SH-SY5Y (cell line): ENCODE measurements at regions not wholly inside any gene's neighbourhood (a gene's known extent, or its start where the extent isn't known, plus 50 kb on each side); places are given as distances from the start of the nearest gene placed in this dataset.

Source experiments
- GATA2 ChIP-seq: IDR thresholded peaks from 2 replicates; pipeline ENCODE4 v1.6.1; 2011; ENCODE audit warnings: mild to moderate bottlenecking, low read depth, low read length
- GATA3 ChIP-seq: IDR thresholded peaks from 2 replicates; pipeline ENCODE4 v1.6.1; 2011; ENCODE audit warnings: low read depth, mild to moderate bottlenecking, low read length, moderate library complexity

GRCh38 chr4:184536065-184536880 lies 61.9 kb upstream of the IRF2 start:
- TF ChIP-seq GATA2: no peak
- TF ChIP-seq GATA3: no peak

- no peak for TF ChIP-seq GATA2
- TF ChIP-seq GATA3: no peak
Observed at GRCh38 chr4:184534511-184535391, 60.4 kb upstream of the IRF2 start.

- TF ChIP-seq GATA3 (no peak), GATA2 (no peak)
Observed at GRCh38 chr4:184533908-184534307, 59.6 kb upstream of the IRF2 start.

GRCh38 chr4:184531008-184531407 lies 56.7 kb upstream of the IRF2 start:
- no peak for TF ChIP-seq GATA3
- TF ChIP-seq GATA2: no peak

GRCh38 chr4:184529283-184529682 lies 54.9 kb upstream of the IRF2 start:
- no peak for TF ChIP-seq GATA3
- TF ChIP-seq GATA2: no peak

GRCh38 chr4:184528713-184529112 lies 54.4 kb upstream of the IRF2 start:
- TF ChIP-seq GATA2 (no peak), GATA3 (no peak)

GRCh38 chr4:184528051-184528450 lies 53.7 kb upstream of the IRF2 start:
- TF ChIP-seq GATA3 (no peak), GATA2 (no peak)

- TF ChIP-seq GATA2: no peak
- no peak for TF ChIP-seq GATA3
Observed at GRCh38 chr4:184526228-184526627, 51.9 kb upstream of the IRF2 start.
